Astrocyte (in vitro differentiated cells and primary cell): ENCODE measurements at regions not wholly inside any gene's neighbourhood (a gene's known extent, or its start where the extent isn't known, plus 50 kb on each side); places are given as distances from the start of the nearest gene placed in this dataset.

Source experiments
- DNase-seq: peaks from one replicate; pipeline ENCODE4 v3.0.0-alpha.2; 2010; ENCODE audit warnings: low read depth
- FAIRE-seq: peaks from 2 replicates; lab custom pipeline; 2011; peaks lifted over from hg19 to GRCh38; lab: Jason Lieb, UNC
- H2AFZ ChIP-seq: 2 replicates; pipeline ENCODE4 v1.6.0; 2012; ENCODE audit warnings: low read depth, low read length, inconsistent platforms
- H3K27ac ChIP-seq: 2 replicates; pipeline ENCODE4 v1.5.1; 2011; ENCODE audit warnings: low read depth, low read length, inconsistent platforms
- H3K27me3 ChIP-seq: 2 replicates; pipeline ENCODE4 v1.6.0; 2011; ENCODE audit warnings: low read length, inconsistent platforms; ENCODE audit not compliant: insufficient read depth
- H3K36me3 ChIP-seq: 2 replicates; pipeline ENCODE4 v1.5.1; 2011; ENCODE audit warnings: low read length, inconsistent platforms; ENCODE audit not compliant: insufficient read depth
- H3K4me1 ChIP-seq: 2 replicates; pipeline ENCODE4 v1.5.1; 2011; ENCODE audit warnings: low read length, inconsistent platforms; ENCODE audit not compliant: insufficient read depth
- H3K4me2 ChIP-seq: 2 replicates; pipeline ENCODE4 v1.6.0; 2012; ENCODE audit warnings: low read length, inconsistent platforms
- H3K4me3 ChIP-seq: 2 replicates; pipeline ENCODE4 v1.5.1; 2011; ENCODE audit warnings: low read depth, mild to moderate bottlenecking, low read length, inconsistent platforms; ENCODE audit not compliant: insufficient read depth
- H3K79me2 ChIP-seq: 2 replicates; pipeline ENCODE4 v1.6.0; 2012; ENCODE audit warnings: mild to moderate bottlenecking, low read length, inconsistent platforms; ENCODE audit not compliant: insufficient read depth
- H3K9ac ChIP-seq: 2 replicates; pipeline ENCODE4 v1.6.0; 2012; ENCODE audit warnings: mild to moderate bottlenecking, low read length, inconsistent platforms
- H3K9me3 ChIP-seq: 2 replicates; pipeline ENCODE4 v1.5.1; 2012; ENCODE audit warnings: low read depth, mild to moderate bottlenecking, low read length, inconsistent platforms; ENCODE audit not compliant: insufficient read depth
- H4K20me1 ChIP-seq: 2 replicates; pipeline ENCODE4 v1.6.0; 2012; ENCODE audit warnings: low read length, inconsistent platforms; ENCODE audit not compliant: insufficient read depth
- H3K27ac Mint-ChIP-seq: one replicate; pipeline ENCODE4 v1.8.0; 2021; ENCODE audit warnings: mild to moderate bottlenecking, mixed read lengths; ENCODE audit not compliant: unreplicated experiment
- H3K27me3 Mint-ChIP-seq: one replicate; pipeline ENCODE4 v1.8.0; 2021; ENCODE audit warnings: low read depth, mixed read lengths; ENCODE audit not compliant: unreplicated experiment
- H3K36me3 Mint-ChIP-seq: one replicate; pipeline ENCODE4 v1.8.0; 2021; ENCODE audit warnings: low read depth, mixed read lengths; ENCODE audit not compliant: unreplicated experiment
- H3K4me1 Mint-ChIP-seq: one replicate; pipeline ENCODE4 v1.8.0; 2021; ENCODE audit warnings: low read depth, mixed read lengths; ENCODE audit not compliant: unreplicated experiment
- H3K4me3 Mint-ChIP-seq: one replicate; pipeline ENCODE4 v1.8.0; 2021; ENCODE audit warnings: mild to moderate bottlenecking, moderate library complexity, mixed read lengths; ENCODE audit not compliant: unreplicated experiment
- H3K9me3 Mint-ChIP-seq: one replicate; pipeline ENCODE4 v1.8.0; 2021; ENCODE audit warnings: mild to moderate bottlenecking, mixed read lengths; ENCODE audit not compliant: unreplicated experiment
- CTCF ChIP-seq: IDR thresholded peaks from 2 replicates; pipeline ENCODE4 v1.5.1; 2011; ENCODE audit warnings: low read depth, mild to moderate bottlenecking, inconsistent platforms, low read length, moderate library complexity; ENCODE audit not compliant: insufficient read depth
- EZH2 ChIP-seq: IDR thresholded peaks from 2 replicates; pipeline ENCODE4 v1.6.1; 2012; ENCODE audit warnings: mild to moderate bottlenecking, low read length, inconsistent platforms; ENCODE audit not compliant: insufficient read depth

- H3K9me3 Mint-ChIP-seq = peaks cover 6% of the 10 kb centered on the region
- H3K27ac ChIP-seq = no peak overlapping the region
- peaks cover 2% of the 10 kb centered on the region for H3K9me3 ChIP-seq
- H3K27ac Mint-ChIP-seq = no peak overlapping the region
- H3K79me2 ChIP-seq = no peaks in the 10 kb centered on the region
- no peak overlapping the region for H3K4me2 ChIP-seq
- no peak for TF ChIP-seq EZH2
- no peak for TF ChIP-seq CTCF
- no peak for DNase-seq
- H3K27me3 Mint-ChIP-seq = no peaks in the 10 kb centered on the region
- no peaks in the 10 kb centered on the region for H4K20me1 ChIP-seq
- H3K4me3 Mint-ChIP-seq = no peak overlapping the region
- FAIRE-seq = no peak
- no peaks in the 10 kb centered on the region for H3K36me3 Mint-ChIP-seq
- H3K4me3 ChIP-seq = no peak overlapping the region
- peaks cover 4% of the 10 kb centered on the region for H3K4me1 Mint-ChIP-seq
- no peaks in the 10 kb centered on the region for H3K27me3 ChIP-seq
- H3K4me1 ChIP-seq = peaks cover 15% of the 10 kb centered on the region
- no peak overlapping the region for H3K9ac ChIP-seq
- no peaks in the 10 kb centered on the region for H3K36me3 ChIP-seq
- no peak overlapping the region for H2AFZ ChIP-seq
Observed at GRCh38 chr15:88980498-88980897, 67.3 kb upstream of the MFGE8 start.

- Histone ChIP-seq H3K9me3 (peaks cover 2% of the 10 kb centered on the region), H3K4me2 (peak overlapping the region; percentile 43)
- no peak for TF ChIP-seq EZH2
- TF ChIP-seq CTCF = no peak
Observed at GRCh38 chr15:88981244-88982215, 68.4 kb upstream of the MFGE8 start.

More at GRCh38 chr15:88981244-88982215, 68.4 kb upstream of the MFGE8 start:
- peaks cover 2% of the 10 kb centered on the region for H3K9me3 Mint-ChIP-seq
- H3K27me3 Mint-ChIP-seq = no peaks in the 10 kb centered on the region
- no peaks in the 10 kb centered on the region for H4K20me1 ChIP-seq
- no peaks in the 10 kb centered on the region for H3K36me3 Mint-ChIP-seq
- H3K36me3 ChIP-seq = no peaks in the 10 kb centered on the region
- peak overlapping the region; percentile 18 for H3K27ac ChIP-seq
- no peak overlapping the region for H3K27ac Mint-ChIP-seq
- H3K4me1 ChIP-seq = peaks cover 15% of the 10 kb centered on the region
- H3K27me3 ChIP-seq = no peaks in the 10 kb centered on the region
- FAIRE-seq = no peak
- H2AFZ ChIP-seq = peak overlapping the region; percentile 60
- H3K79me2 ChIP-seq = no peaks in the 10 kb centered on the region
- H3K9ac ChIP-seq = no peak overlapping the region
- no peak overlapping the region for H3K4me3 Mint-ChIP-seq
- peaks cover 3% of the 10 kb centered on the region for H3K4me1 Mint-ChIP-seq
- peak; percentile 45 for DNase-seq
- no peak overlapping the region for H3K4me3 ChIP-seq
